ENCODE measurements at regions not wholly inside any gene's neighbourhood (a gene's known extent, or its start where the extent isn't known, plus 50 kb on each side); places are given as distances from the start of the nearest gene placed in this dataset.

DNA sequence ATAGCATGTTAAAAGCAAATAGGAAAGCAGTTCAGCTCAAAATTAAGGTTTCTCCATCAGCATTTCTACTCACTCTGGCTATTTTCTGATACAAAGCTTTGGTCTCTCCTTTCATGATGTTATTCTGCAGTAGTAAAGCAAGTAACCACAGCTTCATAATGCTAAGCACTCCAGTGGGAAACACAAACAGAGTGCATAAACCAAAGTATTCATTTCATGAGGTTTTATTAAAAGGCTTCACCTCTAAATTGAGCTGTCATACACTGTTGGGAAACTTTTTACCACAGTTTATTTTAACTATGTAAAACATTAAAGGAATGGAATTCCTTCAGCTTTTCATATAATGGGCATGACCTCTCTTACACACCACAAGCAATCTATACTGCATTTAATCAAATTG lies 157.9 kb upstream of the LMO3 start:
- TF ChIP-seq CTCF (IDR thresholded peaks at IDR 0.05; ENCODE audit: low read depth, low read length) = no peak
- no peak for TF ChIP-seq MAX (IDR thresholded peaks at IDR 0.05; ENCODE audit: low read depth, low read length)

Measured in NB4 (cell line).